SK-N-SH (cell line): ENCODE measurements at regions not wholly inside any gene's neighbourhood (a gene's known extent, or its start where the extent isn't known, plus 50 kb on each side); places are given as distances from the start of the nearest gene placed in this dataset.
A peak's percentile ranks its signal among the peaks of the same experiment; 100 is the strongest.

Source experiments
- CTCF ChIA-PET: fragments of 300-600, 350-600 bp; formaldehyde crosslinking; extraction: SDS; loops from one replicate; lab custom pipeline; 2021; lab: Yijun Ruan, JAX
- POLR2A ChIA-PET: fragments of 350-600 bp; sonication (Branson Sonifier 250); formaldehyde crosslinking; extraction: SDS; loops from one replicate; lab custom pipeline; 2020; ENCODE audit warnings: antibody characterized with exemption, inconsistent platforms; lab: Yijun Ruan, JAX
- DNase-seq: peaks from one replicate; pipeline ENCODE4 v3.0.0; 2012
- H2AFZ ChIP-seq: fragments of 200-600 bp; sonication (generic); 2 replicates; pipeline ENCODE4 v1.8.1; 2016; ENCODE audit warnings: antibody characterized with exemption, mild to moderate bottlenecking, low read depth
- H3F3A ChIP-seq: fragments of 200-600 bp; sonication (generic); replicated peaks from 2 replicates; pipeline ENCODE3; 2016; ENCODE audit warnings: antibody characterized with exemption, mild to moderate bottlenecking; ENCODE audit not compliant: insufficient read depth
- H3K27ac ChIP-seq, 2 experiments: fragments of 200-500 bp in 1 of 2; fragments of 200-600 bp in 1 of 2; sonication (Bioruptor generic) in 1 of 2; sonication (generic), shearing (Covaris generic) in 1 of 2; 2 replicates each; pipeline versions ENCODE4 v1.5.1 to v1.6.1; 2014 to 2016; ENCODE audit warnings: low read depth in 2 of 2, inconsistent platforms in 1 of 2, low read length in 1 of 2, mild to moderate bottlenecking in 1 of 2, mixed read lengths in 1 of 2
- H3K27me3 ChIP-seq: fragments of 200-600 bp; sonication (generic), shearing (Covaris generic); 2 replicates; pipeline ENCODE4 v1.6.1; 2016; ENCODE audit warnings: mixed run types; ENCODE audit not compliant: insufficient read depth
- H3K36me3 ChIP-seq, 2 experiments: fragments of 200-500 bp in 1 of 2; fragments of 200-600 bp in 1 of 2; sonication (Bioruptor generic) in 1 of 2; sonication (generic) in 1 of 2; replicated peaks in 1 of 2; 2 replicates each; pipeline versions ENCODE3 to v1.5.1; 2014 to 2016; ENCODE audit warnings: low read length in 1 of 2, mild to moderate bottlenecking in 1 of 2; ENCODE audit not compliant: insufficient read depth in 2 of 2, control insufficient read depth in 1 of 2
- H3K4me1 ChIP-seq, 2 experiments: fragments of 200-500 bp in 1 of 2; fragments of 200-600 bp in 1 of 2; sonication (Bioruptor generic) in 1 of 2; sonication (generic), shearing (Covaris generic) in 1 of 2; 2 replicates each; pipeline versions ENCODE4 v1.5.1 to v1.6.1; 2014 to 2016; ENCODE audit warnings: low read depth in 1 of 2, low read length in 1 of 2, mixed run types in 1 of 2; ENCODE audit not compliant: insufficient read depth in 2 of 2, control insufficient read depth in 1 of 2
- H3K4me2 ChIP-seq: fragments of 200-600 bp; sonication (generic), shearing (Covaris generic); 2 replicates; pipeline ENCODE4 v1.6.1; 2017; ENCODE audit warnings: mixed run types
- H3K4me3 ChIP-seq, 2 experiments: fragments of 200-500 bp in 1 of 2; fragments of 200-600 bp in 1 of 2; sonication (Bioruptor generic) in 1 of 2; sonication (generic), shearing (Covaris generic) in 1 of 2; 2 replicates each; pipeline versions ENCODE4 v1.5.1 to v1.8.1; 2014 to 2016; ENCODE audit warnings: low read depth in 2 of 2, inconsistent platforms in 1 of 2, low read length in 1 of 2, mild to moderate bottlenecking in 1 of 2, mixed read lengths in 1 of 2, moderate library complexity in 1 of 2
- H3K79me2 ChIP-seq: fragments of 200-600 bp; sonication (generic); 2 replicates; pipeline ENCODE4 v1.8.1; 2017; ENCODE audit warnings: mild to moderate bottlenecking; ENCODE audit not compliant: insufficient read depth
- H3K9ac ChIP-seq: fragments of 200-600 bp; sonication (generic); 2 replicates; pipeline ENCODE4 v1.6.1; 2017; ENCODE audit warnings: mixed run types
- H3K9me2 ChIP-seq: fragments of 200-600 bp; sonication (generic); 2 replicates; pipeline ENCODE4 v1.6.1; 2017; ENCODE audit warnings: mixed run types
- H3K9me3 ChIP-seq: fragments of 200-600 bp; sonication (generic); 2 replicates; pipeline ENCODE4 v1.6.1; 2017; ENCODE audit warnings: mixed run types, mild to moderate bottlenecking, moderate library complexity
- H4K20me1 ChIP-seq: fragments of 200-600 bp; sonication (generic); 2 replicates; pipeline ENCODE4 v1.6.1; 2017; ENCODE audit warnings: mild to moderate bottlenecking, mixed run types; ENCODE audit not compliant: insufficient read depth
- CHD2 ChIP-seq: fragments of 150-350 bp; IDR thresholded peaks from 2 replicates; pipeline ENCODE4 v1.6.1; 2018; ENCODE audit warnings: low read length; ENCODE audit not compliant: partially characterized antibody
- CTCF ChIP-seq: fragments of 200-600 bp; sonication (generic); IDR thresholded peaks from 2 replicates; pipeline ENCODE4 v1.6.1; 2017; ENCODE audit warnings: antibody characterized with exemption, mild to moderate bottlenecking, moderate library complexity
- ELF1 ChIP-seq: IDR thresholded peaks from 2 replicates; pipeline ENCODE4 v1.4.0; 2012
- FOSL2 ChIP-seq: IDR thresholded peaks from 2 replicates; pipeline ENCODE4 v1.4.0; 2012; ENCODE audit warnings: low read depth, mild to moderate bottlenecking, moderate library complexity, borderline replicate concordance
- FOXJ3 ChIP-seq: sonication (generic); formaldehyde crosslinking; IDR thresholded peaks from 2 replicates; pipeline ENCODE4 v1.5.1; 2020; ENCODE audit warnings: mild to moderate bottlenecking, missing genetic modification reagents
- MXI1 ChIP-seq: IDR thresholded peaks from 2 replicates; pipeline ENCODE4 v1.6.1; 2012; ENCODE audit warnings: mild to moderate bottlenecking, low read depth, low read length, improper control_type of control experiment
- PBX3 ChIP-seq: IDR thresholded peaks from 2 replicates; pipeline ENCODE4; 2012
- RAD21 ChIP-seq: IDR thresholded peaks from 2 replicates; pipeline ENCODE4 v1.6.1; 2012; ENCODE audit warnings: mild to moderate bottlenecking, low read length
- RXRA ChIP-seq: IDR thresholded peaks from 2 replicates; pipeline ENCODE4 v1.4.0; 2012; ENCODE audit warnings: low read depth, mild to moderate bottlenecking, borderline replicate concordance
- SIN3A ChIP-seq: IDR thresholded peaks from 2 replicates; pipeline ENCODE4 v1.6.1; 2012; ENCODE audit warnings: low read depth, mild to moderate bottlenecking, low read length, moderate library complexity, borderline replicate concordance
- SMC3 ChIP-seq: IDR thresholded peaks from 2 replicates; pipeline ENCODE4 v1.6.1; 2012; ENCODE audit warnings: low read depth, low read length, improper control_type of control experiment
- TEAD4 ChIP-seq: IDR thresholded peaks from 2 replicates; pipeline ENCODE4 v1.4.0; 2012; ENCODE audit warnings: mild to moderate bottlenecking, borderline replicate concordance; ENCODE audit not compliant: insufficient read depth
- YY1 ChIP-seq: IDR thresholded peaks from 2 replicates; pipeline ENCODE4 v1.4.0; 2012; ENCODE audit warnings: low read depth, mild to moderate bottlenecking
- WGBS: methylation state at CpG from one replicate; pipeline ENCODE4 v1.1.6; 2017; ENCODE audit warnings: low lambda C conversion rate; 5-methylcytosine and 5-hydroxymethylcytosine counted together
- TF ChIP-seq, protein P1 (sequence below): IDR thresholded peaks from 2 replicates; pipeline ENCODE4 v1.4.0; 2012; ENCODE audit warnings: low read depth, borderline replicate concordance

DNA sequence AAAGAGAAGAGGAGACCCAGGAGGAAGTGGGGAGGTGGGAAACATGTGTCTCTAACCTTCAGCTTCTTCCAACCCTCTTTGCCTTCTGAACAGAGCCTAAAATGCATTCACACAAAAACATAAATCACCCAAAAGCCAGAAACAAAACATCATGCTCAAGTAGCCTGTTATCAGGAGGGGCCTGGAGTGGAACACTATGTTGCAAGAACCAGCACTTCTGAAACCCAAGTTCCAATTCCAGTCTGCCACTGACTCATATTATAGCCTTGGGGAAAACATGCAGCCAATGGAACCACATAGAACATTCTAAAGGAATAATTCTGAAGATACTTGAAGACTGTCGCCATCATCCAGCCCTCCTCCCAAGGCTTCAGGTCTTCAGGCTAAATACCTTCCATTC lies 169.8 kb upstream of the PLXNC1 start:
- Histone ChIP-seq H3K9me2 (no peaks in the 10 kb centered on the region), H3K4me2 (no peak overlapping the region)
- POLR2A ChIA-PET, result no interaction called here

DNA sequence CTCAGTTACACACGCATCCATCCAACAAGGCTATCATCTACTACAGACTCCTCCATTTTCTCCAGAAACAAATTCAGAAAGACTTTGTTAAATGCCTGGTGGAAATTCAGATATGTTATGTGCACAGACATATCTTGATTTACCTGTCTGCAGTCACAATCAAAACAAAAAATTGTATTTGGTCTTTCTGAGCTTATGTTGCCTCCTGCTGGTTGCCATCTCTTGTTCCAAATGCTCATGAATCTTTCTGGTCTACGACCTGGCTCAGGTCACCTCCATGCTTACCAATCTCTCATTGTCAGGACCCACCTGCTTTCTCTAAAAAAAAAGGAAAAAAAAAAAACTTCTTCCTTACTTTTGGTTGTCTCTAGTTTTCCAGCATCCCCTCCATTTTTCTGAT lies 169.2 kb upstream of the PLXNC1 start:
- no peaks in the 10 kb centered on the region for H3K79me2 ChIP-seq
- H3K9me3 ChIP-seq, result no peaks in the 10 kb centered on the region
- no peak for DNase-seq
- WGBS, result 58% methylated on average over 2 of the region's 2 CpGs
- POLR2A ChIA-PET, result no interaction called here
- no peaks in the 10 kb centered on the region for H4K20me1 ChIP-seq
- CTCF ChIA-PET, result interaction anchor here (0.9 to 4.6 kb wide), 9 partner anchors 14 to 477 kb away, joined by 3 to 29 read pairs (median 7); no protein-coding TSS in a partner anchor
- no peak overlapping the region for H3K27ac ChIP-seq
- no peaks in the 10 kb centered on the region for H3K27me3 ChIP-seq
- no peaks in the 10 kb centered on the region; a peak in 1 of 4 replicates for H3K4me1 ChIP-seq
- H3K4me2 ChIP-seq, result no peak overlapping the region
- TF ChIP-seq RAD21, result peak; percentile 82
- TF ChIP-seq CTCF, result peak; percentile 56
- TF ChIP-seq SMC3, result peak; percentile 84
- TF ChIP-seq MXI1, result no peak
- no peak for TF ChIP-seq YY1
- no peaks in the 10 kb centered on the region for H3F3A ChIP-seq
- no peak overlapping the region for H3K9ac ChIP-seq
- H3K9me2 ChIP-seq, result no peaks in the 10 kb centered on the region
- no peak overlapping the region for H3K4me3 ChIP-seq
- no peak overlapping the region for H2AFZ ChIP-seq
- H3K36me3 ChIP-seq, result no peaks in the 10 kb centered on the region

More for the DNA sequence above, 169.8 kb upstream of the PLXNC1 start:
- 82% methylated on average over 1 of the region's 1 CpG for WGBS
- no peak overlapping the region for H2AFZ ChIP-seq
- no peaks in the 10 kb centered on the region; a peak in 1 of 4 replicates for H3K4me1 ChIP-seq
- H3K79me2 ChIP-seq, result no peaks in the 10 kb centered on the region
- no peak overlapping the region for H3K9ac ChIP-seq
- H3K4me3 ChIP-seq, result no peak overlapping the region
- H3K9me3 ChIP-seq, result no peaks in the 10 kb centered on the region
- H3K36me3 ChIP-seq, result no peaks in the 10 kb centered on the region
- H3F3A ChIP-seq, result no peaks in the 10 kb centered on the region
- DNase-seq, result no peak
- H4K20me1 ChIP-seq, result no peaks in the 10 kb centered on the region
- no peak overlapping the region for H3K27ac ChIP-seq
- CTCF ChIA-PET, result interaction anchor here (0.7 to 4.6 kb wide), 7 partner anchors 13 to 410 kb away, joined by 4 to 29 read pairs (median 8); no protein-coding TSS in a partner anchor
- TF ChIP-seq MXI1 (no peak), FOSL2 (no peak), TEAD4 (no peak), CHD2 (no peak)
- TF ChIP-seq, protein P1, sequence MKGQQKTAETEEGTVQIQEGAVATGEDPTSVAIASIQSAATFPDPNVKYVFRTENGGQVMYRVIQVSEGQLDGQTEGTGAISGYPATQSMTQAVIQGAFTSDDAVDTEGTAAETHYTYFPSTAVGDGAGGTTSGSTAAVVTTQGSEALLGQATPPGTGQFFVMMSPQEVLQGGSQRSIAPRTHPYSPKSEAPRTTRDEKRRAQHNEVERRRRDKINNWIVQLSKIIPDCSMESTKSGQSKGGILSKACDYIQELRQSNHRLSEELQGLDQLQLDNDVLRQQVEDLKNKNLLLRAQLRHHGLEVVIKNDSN, result no peak
- H3K27me3 ChIP-seq, result no peaks in the 10 kb centered on the region

DNA sequence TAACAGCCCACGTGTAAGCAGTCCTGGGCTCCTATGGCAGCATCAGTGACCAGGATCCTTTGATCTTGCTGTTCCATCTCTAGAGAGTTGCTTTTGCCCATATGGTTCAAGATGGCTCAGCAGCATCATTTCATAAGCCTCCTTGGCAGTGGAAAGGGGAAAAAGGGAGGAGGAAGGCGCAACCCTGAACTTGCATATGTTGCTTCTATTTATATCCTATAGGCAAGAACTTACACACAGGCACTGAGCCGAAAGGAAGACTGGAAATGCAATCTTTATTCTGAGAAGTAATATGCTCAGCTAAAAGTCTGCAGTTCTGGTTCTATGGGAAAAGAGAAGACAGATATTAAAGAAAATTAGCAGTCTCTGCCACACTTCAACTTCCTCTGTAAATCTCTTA lies 167.7 kb upstream of the PLXNC1 start:
- Histone ChIP-seq H3K4me1 (no peaks in the 10 kb centered on the region; a peak in 1 of 4 replicates), H3K27ac (no peak overlapping the region), H3K4me3 (no peak overlapping the region), H3F3A (no peaks in the 10 kb centered on the region), H3K9ac (no peak overlapping the region), H3K79me2 (no peaks in the 10 kb centered on the region), H2AFZ (no peak overlapping the region), H3K27me3 (no peaks in the 10 kb centered on the region), H3K36me3 (no peaks in the 10 kb centered on the region), H3K9me2 (no peaks in the 10 kb centered on the region), H3K4me2 (no peak overlapping the region), H3K9me3 (no peaks in the 10 kb centered on the region), H4K20me1 (no peaks in the 10 kb centered on the region)
- no peak for TF ChIP-seq PBX3
- TF ChIP-seq FOXJ3 (CRISPR knock-in tag), result no peak
- no peak for TF ChIP-seq CHD2
- TF ChIP-seq RXRA, result no peak
- TF ChIP-seq SIN3A, result no peak
- no peak for TF ChIP-seq YY1
- TF ChIP-seq ELF1, result no peak
- DNase-seq, result no peak
- ChIA-PET POLR2A (no interaction called here), CTCF (interaction anchor here (3.3 to 4.6 kb wide), 2 partner anchors 121 to 412 kb away, joined by 17 to 29 read pairs; no protein-coding TSS in a partner anchor)
- 91% methylated on average over 3 of the region's 3 CpGs for WGBS
